K562 (cell line): ENCODE measurements at regions not wholly inside any gene's neighbourhood (a gene's known extent, or its start where the extent isn't known, plus 50 kb on each side); places are given as distances from the start of the nearest gene placed in this dataset.

Source experiments
- ATAC-seq: fragments of 200-7000 bp; cut with Tn5 transposase; 3 replicates; pipeline ENCODE4 v1.9.1; 2020; ENCODE audit warnings: moderate library complexity
- BruUV-seq: library from RNA; stranded (reverse); fragments of 400-500 nt; replicated peaks from 2 replicates; lab custom pipeline; 2021; lab: Mats Ljungman, UMichigan
- CTCF ChIA-PET: fragments of 300-600 bp; formaldehyde crosslinking; extraction: SDS; loops from one replicate; lab custom pipeline; 2021; ENCODE audit warnings: low intra/inter-chr PET ratio; lab: Yijun Ruan, JAX
- POLR2A ChIA-PET: fragments of 300-600, 350-650 bp; sonication (Branson Sonifier 250); formaldehyde crosslinking; extraction: SDS; loops from one replicate; lab custom pipeline; 2021; ENCODE audit warnings: antibody characterized with exemption, inconsistent platforms; lab: Yijun Ruan, JAX
- DNase-seq, 4 experiments: peaks; one replicate each; pipeline versions ENCODE4 v3.0.0 to v3.0.0-alpha.2; 2011 to 2018; ENCODE audit warnings: low spot score in 3 of 4, mixed read lengths in 3 of 4; ENCODE audit errors: extremely low read depth in 1 of 4
- FAIRE-seq: peaks from 2 replicates; lab custom pipeline; 2011; peaks lifted over from hg19 to GRCh38; lab: Jason Lieb, UNC
- H2AFZ ChIP-seq: 2 replicates; pipeline ENCODE4 v1.6.0; 2011; ENCODE audit warnings: low read depth, low read length, control low read depth, inconsistent platforms
- H3K27ac ChIP-seq: fragments of 200-600 bp; 3 replicates; pipeline ENCODE4 v1.8.0; 2011; ENCODE audit warnings: low read depth, mild to moderate bottlenecking, control low read depth, inconsistent platforms, low read length, moderate library complexity, mixed read lengths; ENCODE audit errors: extremely low read depth
- H3K27me3 ChIP-seq, 2 experiments: fragments of 300-600 bp in 1 of 2; 2 replicates in 1 of 2; 3 replicates in 1 of 2; pipeline versions ENCODE4 v1.6.0 to v1.8.0; 2011; ENCODE audit warnings: inconsistent platforms in 2 of 2, low read length in 2 of 2, mild to moderate bottlenecking in 1 of 2, mixed read lengths in 1 of 2, moderate library complexity in 1 of 2; ENCODE audit not compliant: control insufficient read depth in 2 of 2, insufficient read depth in 2 of 2
- H3K36me3 ChIP-seq: fragments of 300-600 bp; 3 replicates; pipeline ENCODE4 v1.8.0; 2011; ENCODE audit warnings: mild to moderate bottlenecking, low read length, inconsistent platforms; ENCODE audit not compliant: control insufficient read depth, insufficient read depth
- H3K4me1 ChIP-seq, 2 experiments: fragments of 200-600 bp in 1 of 2; replicated peaks in 1 of 2; 2 replicates in 1 of 2; 3 replicates in 1 of 2; pipeline versions ENCODE4 v1.5.1 to v1.8.0; 2011; ENCODE audit warnings: inconsistent platforms in 2 of 2, low read length in 2 of 2, mild to moderate bottlenecking in 1 of 2, mixed read lengths in 1 of 2, moderate library complexity in 1 of 2; ENCODE audit not compliant: control insufficient read depth in 2 of 2, insufficient read depth in 2 of 2
- H3K4me2 ChIP-seq: 2 replicates; pipeline ENCODE4 v1.6.1; 2011; ENCODE audit warnings: low read length, control low read depth, inconsistent platforms, mixed read lengths; ENCODE audit not compliant: insufficient read depth
- H3K4me3 ChIP-seq: fragments of 200-600 bp; sonication (generic), shearing (Covaris generic); 2 replicates; pipeline ENCODE4 v1.5.1; 2016; ENCODE audit warnings: control low read depth, inconsistent platforms
- H3K79me2 ChIP-seq: fragments of 200-600 bp; 3 replicates; pipeline ENCODE4 v1.8.0; 2011; ENCODE audit warnings: low read length, inconsistent platforms; ENCODE audit not compliant: control insufficient read depth, insufficient read depth
- H3K9ac ChIP-seq, 2 experiments: 2 replicates each; pipeline versions ENCODE4 v1.6.0 to v1.6.1; 2011; ENCODE audit warnings: low read depth in 2 of 2, low read length in 2 of 2, control low read depth in 1 of 2, inconsistent platforms in 1 of 2, mild to moderate bottlenecking in 1 of 2, mixed read lengths in 1 of 2; ENCODE audit not compliant: insufficient read depth in 1 of 2
- H3K9me1 ChIP-seq: one replicate; pipeline ENCODE4 v1.6.0; 2011; ENCODE audit warnings: inconsistent platforms, mild to moderate bottlenecking, low read length, moderate library complexity; ENCODE audit not compliant: control insufficient read depth, insufficient read depth
- H3K9me3 ChIP-seq: replicated peaks from 2 replicates; pipeline ENCODE4 v1.5.1; 2011; ENCODE audit warnings: low read depth, low read length, inconsistent platforms; ENCODE audit not compliant: control insufficient read depth, insufficient read depth
- H4K20me1 ChIP-seq: replicated peaks from 2 replicates; pipeline ENCODE4 v1.6.1; 2011; ENCODE audit warnings: low read length, inconsistent platforms, mixed read lengths; ENCODE audit not compliant: control insufficient read depth, insufficient read depth
- ATF3 ChIP-seq, 2 experiments: fragments of 450-650 bp in 1 of 2; sonication (generic) in 1 of 2; formaldehyde crosslinking in 1 of 2; IDR thresholded peaks in 1 of 2; conservative IDR thresholded peaks in 1 of 2; 2 replicates each; pipeline versions ENCODE4 v1.6.1 to v1.8.1; 2016 to 2023; ENCODE audit warnings: mild to moderate bottlenecking in 2 of 2, moderate library complexity in 2 of 2, inconsistent platforms in 1 of 2, missing genetic modification reagents in 1 of 2
- BMI1 ChIP-seq: fragments of 150-350 bp; IDR thresholded peaks from 2 replicates; pipeline ENCODE4 v1.6.1; 2014; ENCODE audit warnings: low read length
- E2F4 ChIP-seq: sonication (generic); formaldehyde crosslinking; IDR thresholded peaks from 2 replicates; pipeline ENCODE4 v1.8.0; 2022; ENCODE audit warnings: mild to moderate bottlenecking, low read depth, missing genetic modification reagents
- FOS ChIP-seq: IDR thresholded peaks from 3 replicates; pipeline ENCODE4 v1.6.1; 2011; ENCODE audit not compliant: insufficient read length; ENCODE audit errors: extremely low read depth
- FOXK1 ChIP-seq: sonication (generic); formaldehyde crosslinking; IDR thresholded peaks from 2 replicates; pipeline ENCODE4 v1.8.0; 2022; ENCODE audit warnings: missing genetic modification reagents, mild to moderate bottlenecking, borderline replicate concordance
- MED1 ChIP-seq: sonication (generic); formaldehyde crosslinking; IDR thresholded peaks from 2 replicates; pipeline ENCODE4 v1.8.1; 2023; ENCODE audit warnings: missing genetic modification reagents, borderline replicate concordance
- MEF2A ChIP-seq: IDR thresholded peaks from 2 replicates; pipeline ENCODE4 v1.6.1; 2011; ENCODE audit warnings: low read depth, mild to moderate bottlenecking, low read length, moderate library complexity; ENCODE audit not compliant: control insufficient read depth
- NCOA2 ChIP-seq, 2 experiments: fragments of 450-650 bp; IDR thresholded peaks; 2 replicates each; pipeline ENCODE4 v1.6.1; 2018; ENCODE audit warnings: mild to moderate bottlenecking in 2 of 2, moderate library complexity in 1 of 2; ENCODE audit not compliant: partially characterized antibody in 2 of 2
- NFATC3 ChIP-seq: fragments of 450-650 bp; IDR thresholded peaks from 2 replicates; pipeline ENCODE4 v1.6.1; 2017; ENCODE audit warnings: mild to moderate bottlenecking
- POLR2A ChIP-seq: fragments of 450-650 bp; conservative IDR thresholded peaks from 2 replicates; pipeline ENCODE4 v1.6.1; 2016
- TFAM ChIP-seq: fragments of 250-450 bp; sonication (Bioruptor Pico); conservative IDR thresholded peaks from 2 replicates; pipeline ENCODE4 v1.5.0; 2021; ENCODE audit warnings: mild to moderate bottlenecking, moderate library complexity
- ZNF3 ChIP-seq: fragments of 250-450 bp; sonication (Bioruptor Pico); IDR thresholded peaks from 2 replicates; pipeline ENCODE4 v1.5.0; 2021; ENCODE audit warnings: mild to moderate bottlenecking, moderate library complexity
- ZNF384 ChIP-seq: IDR thresholded peaks from 2 replicates; pipeline ENCODE4 v1.6.1; 2012; ENCODE audit warnings: low read depth, low read length, improper control_type of control experiment
- ZSCAN32 ChIP-seq: fragments of 450-650 bp; formaldehyde crosslinking; IDR thresholded peaks from 2 replicates; pipeline ENCODE4 v1.4.0; 2020; ENCODE audit warnings: mild to moderate bottlenecking, moderate library complexity
- WGBS: fragments of 100-300 bp; shearing (Covaris generic); methylation state at CpG from one replicate; pipeline ENCODE4 v1.1.6; 2016; ENCODE audit warnings: low coverage, mixed read lengths; ENCODE audit not compliant: insufficient coverage; ENCODE audit errors: missing lambda C conversion rate; 5-methylcytosine and 5-hydroxymethylcytosine counted together
- in situ Hi-C: fragments of 300-500 bp; cut with MboI; formaldehyde crosslinking; loops from 4 replicates; pipeline ENCODE4 v1.15.0; 2018; ENCODE audit warnings: inconsistent platforms, mixed read lengths
- intact Hi-C: fragments of 100-400 bp; cut with micrococcal nuclease; formaldehyde crosslinking; loops from 2 replicates; pipeline ENCODE4 v1.14.2; 2022
- TF ChIP-seq, protein P1 (sequence below): fragments of 450-650 bp; IDR thresholded peaks from 2 replicates; pipeline ENCODE4 v1.6.1; 2018; ENCODE audit warnings: mild to moderate bottlenecking, low read depth; ENCODE audit not compliant: partially characterized antibody
- TF ChIP-seq, protein P2 (sequence below): sonication (generic); formaldehyde crosslinking; IDR thresholded peaks from 2 replicates; pipeline ENCODE4 v1.8.0; 2022; ENCODE audit warnings: missing genetic modification reagents, mild to moderate bottlenecking, moderate library complexity, borderline replicate concordance

DNA sequence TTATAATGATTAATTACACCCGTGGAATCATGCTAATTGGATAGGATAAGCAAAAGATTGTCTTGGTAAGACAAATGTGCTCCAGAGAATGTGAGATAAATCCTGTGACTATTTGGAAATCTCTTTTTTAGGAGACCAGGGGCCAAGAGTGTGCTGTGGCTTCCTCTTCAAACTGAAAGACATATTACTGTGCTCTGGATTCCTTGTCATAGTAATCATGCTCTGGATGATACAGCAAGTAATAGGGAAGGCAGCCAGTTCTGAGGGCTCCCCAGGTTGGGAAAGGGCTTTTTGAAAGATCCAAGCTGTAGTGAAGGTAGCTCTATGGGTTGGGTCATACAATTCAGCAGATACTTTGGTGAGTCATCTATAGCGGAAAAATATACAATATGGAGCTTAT lies 600.5 kb downstream of the PCDH18 start (continued):
- no peak for TF ChIP-seq NCOA2 (IDR thresholded peaks at IDR 0.05; ENCODE audit: partially characterized antibody in 2 of 2)
- no peak for TF ChIP-seq FOS

DNA sequence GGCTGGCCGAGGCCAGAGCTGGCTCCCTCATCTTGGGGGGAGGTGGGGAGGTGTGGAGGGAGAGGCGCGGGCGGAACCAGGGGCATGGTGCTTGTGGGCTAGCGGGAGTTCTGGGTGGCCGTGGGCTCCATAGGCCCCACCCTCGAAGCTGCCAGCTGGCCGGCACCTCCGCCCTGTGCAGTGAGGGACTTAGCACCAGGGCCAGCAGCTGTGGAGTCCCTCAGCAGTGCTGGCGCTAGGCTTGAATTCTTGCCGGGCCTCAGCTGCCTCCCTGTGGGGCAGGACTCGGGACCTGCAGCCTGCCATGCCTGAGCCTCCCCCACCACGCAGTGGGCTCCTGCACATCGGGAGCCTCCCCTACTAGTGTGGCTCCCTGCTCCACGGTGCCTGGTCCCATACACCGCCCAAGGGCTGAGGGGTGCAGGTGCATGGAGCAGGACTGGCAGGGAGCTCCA lies 603.3 kb downstream of the PCDH18 start:
- 2% methylated on average over 12 of the region's 16 CpGs for WGBS
- intact Hi-C loops (no loop called here), in situ Hi-C loops (no loop called here)
- DNase-seq (no peak), FAIRE-seq (no peak), ATAC-seq (no peak)
- Histone ChIP-seq H3K4me3 (no peak overlapping the region), H3K9me3 (no peaks in the 10 kb centered on the region), H3K27ac (no peak overlapping the region), H3K36me3 (no peaks in the 10 kb centered on the region), H4K20me1 (no peaks in the 10 kb centered on the region), H3K4me1 (no peaks in the 10 kb centered on the region), H3K4me2 (no peak overlapping the region), H3K27me3 (no peaks in the 10 kb centered on the region), H3K79me2 (no peaks in the 10 kb centered on the region), H3K9ac (no peak overlapping the region), H3K9me1 (no peaks in the 10 kb centered on the region), H2AFZ (no peak overlapping the region)
- POLR2A ChIA-PET: no interaction called here
- TF ChIP-seq ZNF384 (no peak), BMI1 (no peak), MED1 (CRISPR knock-in tag) (no peak), NFATC3 (no peak), TFAM (CRISPR knock-in tag) (no peak), ATF3 (IDR thresholded peaks at IDR 0.05) (no peak), ATF3 (CRISPR knock-in tag; conservative IDR thresholded peaks at IDR 0.05) (no peak), POLR2A (no peak), FOXK1 (CRISPR knock-in tag) (no peak), ZNF3 (CRISPR knock-in tag) (no peak), E2F4 (CRISPR knock-in tag) (no peak), ZSCAN32 (no peak), MEF2A (no peak)
- TF ChIP-seq, protein P1, sequence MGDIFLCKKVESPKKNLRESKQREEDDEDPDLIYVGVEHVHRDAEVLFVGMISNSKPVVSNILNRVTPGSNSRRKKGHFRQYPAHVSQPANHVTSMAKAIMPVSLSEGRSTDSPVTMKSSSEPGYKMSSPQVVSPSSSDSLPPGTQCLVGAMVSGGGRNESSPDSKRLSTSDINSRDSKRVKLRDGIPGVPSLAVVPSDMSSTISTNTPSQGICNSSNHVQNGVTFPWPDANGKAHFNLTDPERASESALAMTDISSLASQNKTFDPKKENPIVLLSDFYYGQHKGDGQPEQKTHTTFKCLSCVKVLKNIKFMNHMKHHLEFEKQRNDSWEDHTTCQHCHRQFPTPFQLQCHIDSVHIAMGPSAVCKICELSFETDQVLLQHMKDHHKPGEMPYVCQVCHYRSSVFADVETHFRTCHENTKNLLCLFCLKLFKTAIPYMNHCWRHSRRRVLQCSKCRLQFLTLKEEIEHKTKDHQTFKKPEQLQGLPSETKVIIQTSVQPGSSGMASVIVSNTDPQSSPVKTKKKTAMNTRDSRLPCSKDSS: no peak
- TF ChIP-seq, protein P2, sequence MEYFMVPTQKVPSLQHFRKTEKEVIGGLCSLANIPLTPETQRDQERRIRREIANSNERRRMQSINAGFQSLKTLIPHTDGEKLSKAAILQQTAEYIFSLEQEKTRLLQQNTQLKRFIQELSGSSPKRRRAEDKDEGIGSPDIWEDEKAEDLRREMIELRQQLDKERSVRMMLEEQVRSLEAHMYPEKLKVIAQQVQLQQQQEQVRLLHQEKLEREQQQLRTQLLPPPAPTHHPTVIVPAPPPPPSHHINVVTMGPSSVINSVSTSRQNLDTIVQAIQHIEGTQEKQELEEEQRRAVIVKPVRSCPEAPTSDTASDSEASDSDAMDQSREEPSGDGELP: no peak
- no TSS peak for BruUV-seq
- CTCF ChIA-PET: no interaction called here
